NOMO-1 (cell line): ENCODE measurements at regions not wholly inside any gene's neighbourhood (a gene's known extent, or its start where the extent isn't known, plus 50 kb on each side); places are given as distances from the start of the nearest gene placed in this dataset.

Experiments
- DNase-seq, 2 experiments: peaks; one replicate each; lab custom pipeline; 2025; ENCODE audit not compliant: unreplicated experiment in 2 of 2; lab: John Stamatoyannopoulos, UW

DNA sequence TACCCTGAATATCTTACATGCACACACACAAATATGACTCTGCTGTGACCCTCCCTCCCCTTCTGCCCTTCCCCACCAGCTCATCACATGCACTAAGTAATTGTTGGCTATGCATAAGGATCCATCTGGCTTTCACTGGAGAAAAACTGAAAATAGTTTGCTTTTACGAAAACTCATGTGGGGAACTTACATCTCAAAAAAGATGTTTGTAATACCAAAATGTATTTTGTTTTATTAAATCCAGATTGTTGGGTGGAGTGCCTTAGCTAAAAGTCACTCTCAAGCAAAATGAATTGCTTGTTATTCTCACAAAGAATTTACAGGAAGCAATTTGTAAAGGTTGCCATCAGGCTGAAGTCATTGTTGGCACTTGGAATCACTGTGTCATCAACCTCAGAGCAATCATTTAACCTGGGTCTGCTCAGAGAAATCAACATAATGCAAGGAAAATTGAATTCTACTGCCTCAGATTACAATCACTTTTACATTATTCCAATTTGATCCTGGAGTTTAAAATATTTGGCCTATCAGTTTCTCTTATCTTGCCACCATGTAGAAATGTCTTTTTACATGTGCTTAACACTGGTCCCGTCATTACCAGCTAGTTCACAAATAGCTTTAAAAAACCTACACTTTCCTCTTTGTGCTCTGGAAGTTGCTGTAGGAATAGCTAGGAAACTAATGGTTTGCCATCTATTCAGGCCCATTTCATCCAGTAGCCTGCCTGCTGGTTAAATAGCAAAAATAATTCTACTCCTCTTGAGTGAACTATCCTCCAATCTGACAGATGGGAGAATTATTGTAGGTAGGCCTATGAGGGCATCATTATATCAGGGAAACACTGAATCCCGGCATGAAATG, 90.3 kb upstream of the TMEM17 start:
- no peak for DNase-seq

DNA sequence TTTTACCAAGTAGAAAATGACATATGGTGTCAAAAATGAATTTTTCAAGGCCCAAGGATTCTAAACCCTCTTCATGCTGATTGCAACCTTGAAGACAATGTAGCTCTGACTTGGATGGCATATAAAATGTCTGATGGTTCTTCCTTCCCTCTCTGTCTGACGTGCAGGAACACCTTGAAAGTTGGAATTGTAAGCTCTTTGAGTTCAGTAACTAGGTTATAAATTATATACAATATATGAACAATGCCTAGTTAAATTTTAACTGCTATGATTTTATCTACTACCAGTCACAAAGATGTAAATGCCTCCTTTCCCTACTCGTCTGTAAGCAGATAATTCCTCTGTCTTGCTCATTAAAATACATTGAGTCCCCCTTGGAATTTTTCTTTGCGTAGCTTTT, 89.5 kb upstream of the TMEM17 start:
- no peak for DNase-seq

DNA sequence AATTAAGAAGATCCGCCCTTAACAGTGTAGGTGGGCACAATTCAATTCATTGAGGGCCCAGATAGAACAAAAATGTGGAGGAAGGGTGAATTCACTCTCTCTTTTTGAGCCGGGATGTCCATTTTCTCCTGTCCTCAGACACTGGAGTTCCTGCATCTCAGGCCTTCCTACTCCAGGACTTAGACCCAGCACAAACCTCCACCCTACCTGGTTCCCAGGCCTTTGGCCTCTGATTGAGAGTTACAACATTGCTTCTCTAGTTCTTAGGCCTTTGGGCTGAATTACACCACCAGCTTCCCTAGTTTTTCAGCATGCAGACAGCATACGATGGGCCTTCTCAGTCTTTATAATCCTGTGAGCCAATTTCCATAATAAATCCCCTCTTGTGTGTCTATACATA, 87.8 kb upstream of the TMEM17 start:
- no peak for DNase-seq

DNA sequence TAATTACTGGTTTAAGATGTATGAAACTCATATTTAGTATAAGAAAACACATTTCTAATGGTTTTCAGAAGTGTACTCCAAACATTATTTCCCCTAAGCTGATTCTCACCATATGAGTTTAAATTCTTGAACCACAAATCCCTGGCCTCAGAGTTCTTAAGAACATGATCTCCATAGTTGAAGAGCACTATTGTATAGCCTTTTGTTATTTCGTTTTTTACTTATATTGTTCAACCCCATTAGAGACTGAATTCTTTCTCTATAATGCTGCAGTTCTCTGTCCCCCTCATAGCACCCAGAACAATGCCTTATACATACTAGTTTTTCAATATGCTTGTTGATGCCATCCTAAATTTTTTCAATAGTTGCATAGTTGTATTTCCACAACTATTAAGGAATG, 85.5 kb upstream of the TMEM17 start:
- no peak for DNase-seq

DNA sequence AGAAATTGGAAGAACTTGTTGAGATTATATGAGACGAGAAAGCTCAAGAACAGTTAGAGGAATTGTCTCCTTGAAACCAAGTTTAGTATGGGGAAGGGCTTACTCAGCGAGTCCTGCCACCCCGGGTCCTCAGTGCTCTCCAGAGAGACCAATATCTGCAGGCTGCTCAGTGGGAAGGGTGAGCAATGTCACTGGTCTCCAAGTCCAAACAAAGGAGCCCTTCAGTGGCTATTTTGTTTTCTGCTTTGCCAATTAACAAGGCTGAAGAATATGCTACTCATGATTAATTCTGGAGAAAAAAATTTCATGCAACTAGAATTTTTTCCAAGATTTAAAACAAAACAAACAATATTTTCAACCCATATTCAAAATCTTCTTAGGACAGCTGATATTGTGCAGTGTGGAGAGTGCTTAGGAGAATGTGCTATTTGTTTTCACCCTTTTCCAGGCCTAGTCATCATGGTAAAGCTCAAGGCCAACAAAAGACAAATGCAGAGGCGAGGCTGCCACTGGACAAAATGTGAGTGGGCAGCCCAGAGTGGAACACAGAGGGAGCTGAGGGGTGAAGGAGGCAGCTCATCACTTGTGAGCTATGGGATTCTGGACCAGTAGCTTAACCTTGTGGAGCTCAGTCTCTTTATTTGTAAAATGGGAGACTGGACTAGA, 83.8 kb upstream of the TMEM17 start:
- DNase-seq = no peak

DNA sequence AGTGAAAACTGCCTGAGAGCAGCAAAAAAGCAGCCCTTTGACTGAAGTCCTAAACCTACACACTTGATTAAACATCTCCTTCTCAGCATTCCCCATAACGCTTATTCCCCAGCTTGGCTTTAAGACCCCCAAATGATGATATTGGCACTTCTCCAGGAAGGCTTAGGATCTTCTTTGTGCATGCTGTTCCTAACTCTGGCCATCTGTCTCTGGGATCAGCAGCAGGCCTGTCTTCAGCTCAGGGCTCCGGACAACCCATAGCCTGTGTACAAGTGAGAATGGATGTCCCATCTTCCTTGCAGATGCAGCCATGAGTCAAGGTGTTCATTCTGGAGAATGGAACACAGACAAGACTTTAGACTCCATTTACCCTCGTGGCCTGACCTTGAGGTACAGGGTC, 81.6 kb upstream of the TMEM17 start:
- DNase-seq = no peak

DNA sequence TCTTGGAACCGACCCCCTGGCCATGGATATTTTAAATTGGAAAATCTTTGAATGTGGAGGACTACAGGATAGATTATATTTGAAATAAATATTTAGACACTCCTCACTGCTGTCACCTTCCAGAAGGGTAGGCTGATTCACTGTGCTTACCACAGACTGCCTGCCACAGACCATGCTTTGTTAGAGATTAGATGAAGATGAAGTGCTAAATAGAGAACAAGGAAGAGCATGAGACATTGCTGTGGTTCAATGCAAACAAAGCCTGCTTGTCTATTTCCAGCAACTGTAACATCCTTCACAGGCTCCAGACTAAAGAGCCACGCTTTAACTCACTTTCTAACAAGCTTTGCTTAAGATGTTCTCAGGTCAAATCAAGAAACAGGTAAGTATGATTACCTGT, 81.0 kb upstream of the TMEM17 start:
- no peak for DNase-seq

DNA sequence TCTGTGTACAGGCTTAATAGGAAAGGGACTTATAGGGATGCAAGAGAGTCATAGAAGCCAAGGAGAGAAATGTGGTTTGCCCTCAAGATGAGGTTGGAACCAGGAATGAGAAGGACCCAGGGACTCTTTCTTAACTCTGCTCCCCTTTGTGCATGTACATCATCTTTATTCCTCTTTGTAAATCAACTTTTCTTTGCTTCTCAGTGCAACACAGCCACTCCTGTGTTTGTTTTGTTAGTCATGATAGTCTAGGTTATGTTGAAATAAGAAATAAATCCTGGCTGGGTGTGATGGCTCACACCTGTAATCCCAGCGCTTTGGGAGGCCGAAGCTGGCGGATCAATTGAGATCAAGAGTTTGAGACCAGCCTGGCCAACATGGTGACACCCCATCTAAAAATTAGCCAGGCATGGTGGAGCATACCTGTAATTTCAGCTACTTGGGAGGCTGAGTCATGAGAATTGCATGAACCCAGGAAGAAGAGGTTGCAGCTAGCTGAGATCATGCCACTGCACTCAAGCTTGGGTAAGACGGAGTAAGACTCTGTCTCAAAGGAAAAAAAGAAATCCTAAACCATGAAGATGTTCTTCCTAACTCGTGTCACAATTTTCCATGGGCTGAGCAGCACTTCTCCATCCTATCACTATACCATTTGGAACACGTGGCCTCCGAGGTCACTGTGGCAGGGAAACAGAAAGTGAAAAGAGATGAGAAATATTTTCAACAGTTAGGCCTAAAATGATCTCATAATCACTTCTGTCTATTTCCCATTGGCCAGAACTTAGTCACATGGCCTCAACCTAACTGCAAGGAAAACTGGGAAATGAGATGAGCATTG, 73.0 kb upstream of the TMEM17 start:
- no peak for DNase-seq

DNA sequence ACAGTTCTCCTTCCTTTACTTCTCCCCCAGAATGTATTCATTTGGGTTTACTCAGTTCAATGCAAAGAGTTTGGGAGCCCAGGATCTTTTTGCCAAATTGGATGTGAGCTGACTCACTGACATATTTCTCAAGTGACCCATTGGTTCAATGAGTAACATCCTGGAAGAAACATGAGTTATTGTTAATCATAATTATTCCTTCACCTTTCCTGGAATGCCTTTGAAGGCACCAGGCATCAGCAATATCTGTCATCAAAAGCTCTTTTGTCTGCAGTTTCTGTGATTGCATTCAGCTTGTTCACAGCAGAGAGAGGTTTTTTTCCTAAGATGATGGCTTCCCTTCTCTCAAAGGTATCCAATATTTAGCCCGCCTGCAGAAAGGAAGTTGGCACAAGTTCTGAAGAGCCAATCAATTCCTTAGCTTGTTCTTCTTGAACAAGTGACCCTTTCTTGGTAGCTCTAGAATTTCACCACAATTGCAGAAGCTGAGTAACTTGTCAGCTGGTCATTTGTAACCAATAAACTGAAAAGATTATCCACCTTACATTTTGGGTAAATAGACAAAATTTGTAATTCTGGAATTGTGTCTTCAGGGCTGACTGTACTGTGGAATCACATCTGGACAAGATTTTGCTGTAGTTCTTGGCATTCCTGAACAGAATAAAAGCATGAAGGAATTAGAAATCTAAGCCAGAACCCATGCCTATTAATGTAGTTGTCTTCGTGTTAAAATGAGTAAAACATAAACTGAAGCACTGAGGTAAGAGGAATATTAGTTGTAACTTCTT, 72.2 kb upstream of the TMEM17 start:
- no peak for DNase-seq

DNA sequence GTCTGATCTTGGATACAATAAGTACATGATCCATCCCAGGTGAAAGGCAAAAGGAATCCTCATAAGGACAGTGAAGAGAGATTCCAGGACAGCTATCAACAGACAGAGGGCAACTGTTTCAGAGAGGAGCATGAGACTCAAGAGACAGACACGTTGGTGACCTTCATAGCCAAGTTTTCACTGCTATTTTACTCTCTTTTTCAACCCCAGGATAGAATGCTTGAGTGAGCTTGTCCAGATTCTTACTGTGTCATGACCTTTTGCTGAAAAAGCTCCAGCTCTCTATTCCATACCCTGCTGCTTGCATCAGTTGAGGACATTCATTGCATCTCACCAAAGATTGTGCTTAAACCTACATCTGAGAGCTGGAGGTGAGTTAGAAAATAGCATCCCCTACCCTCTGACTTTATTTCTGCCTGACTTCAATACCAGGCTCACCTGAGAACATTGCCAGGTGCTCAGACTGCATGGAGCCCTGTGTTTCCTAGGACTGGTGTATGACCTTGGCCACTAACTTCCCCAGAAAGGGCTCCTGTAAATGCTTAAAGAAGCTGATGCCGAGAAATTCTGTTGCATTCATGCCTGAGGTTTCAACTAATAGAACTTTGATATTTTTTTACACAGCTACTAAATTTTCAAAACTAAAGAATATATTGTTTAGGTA, 70.4 kb upstream of the TMEM17 start:
- DNase-seq = no peak

DNA sequence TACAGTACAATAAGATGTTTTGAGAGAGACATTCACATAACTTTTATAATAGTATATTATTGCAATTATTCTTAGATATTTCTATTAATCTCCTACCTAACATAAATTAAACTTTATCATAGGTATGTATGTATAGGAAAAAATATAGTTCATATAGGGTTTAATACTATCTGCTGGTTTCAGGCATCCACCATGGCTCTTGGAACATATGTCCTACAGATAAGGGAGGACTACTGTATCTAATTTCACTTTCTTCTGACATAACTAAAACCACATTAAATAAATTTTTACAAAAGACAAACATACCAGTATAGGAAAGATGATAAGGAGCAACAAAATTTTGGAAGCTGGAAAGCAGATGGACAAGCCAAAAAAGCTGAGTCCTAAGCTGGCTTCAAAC, 67.9 kb upstream of the TMEM17 start:
- no peak for DNase-seq

DNA sequence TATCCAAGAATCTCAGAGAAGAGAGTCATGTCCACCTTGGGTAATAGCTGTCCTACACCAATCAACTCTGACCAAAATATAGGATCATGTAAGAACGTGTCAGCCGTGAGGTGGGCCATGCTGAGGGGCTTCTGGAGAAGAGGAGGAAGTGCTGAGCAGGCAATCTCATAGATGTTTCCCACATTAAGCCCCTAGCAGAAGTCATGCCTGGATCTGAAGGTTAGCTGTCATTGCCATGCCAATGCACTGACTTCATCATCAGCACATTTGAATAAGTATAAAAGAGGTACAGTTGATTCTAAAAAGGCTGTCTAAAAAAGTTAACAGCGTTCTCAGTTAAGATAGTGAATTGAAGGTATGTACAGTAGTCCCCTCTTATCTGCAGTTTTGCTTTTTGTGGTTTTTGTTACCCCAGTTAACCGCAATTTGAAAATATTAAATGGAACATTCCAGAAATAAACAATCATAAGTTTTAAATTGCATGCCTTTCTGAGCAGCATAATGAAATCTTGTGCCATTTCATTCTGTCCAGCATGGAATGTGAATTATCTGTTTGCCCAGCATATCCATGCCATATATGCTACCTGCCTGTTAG, 67.2 kb upstream of the TMEM17 start:
- DNase-seq = no peak

DNA sequence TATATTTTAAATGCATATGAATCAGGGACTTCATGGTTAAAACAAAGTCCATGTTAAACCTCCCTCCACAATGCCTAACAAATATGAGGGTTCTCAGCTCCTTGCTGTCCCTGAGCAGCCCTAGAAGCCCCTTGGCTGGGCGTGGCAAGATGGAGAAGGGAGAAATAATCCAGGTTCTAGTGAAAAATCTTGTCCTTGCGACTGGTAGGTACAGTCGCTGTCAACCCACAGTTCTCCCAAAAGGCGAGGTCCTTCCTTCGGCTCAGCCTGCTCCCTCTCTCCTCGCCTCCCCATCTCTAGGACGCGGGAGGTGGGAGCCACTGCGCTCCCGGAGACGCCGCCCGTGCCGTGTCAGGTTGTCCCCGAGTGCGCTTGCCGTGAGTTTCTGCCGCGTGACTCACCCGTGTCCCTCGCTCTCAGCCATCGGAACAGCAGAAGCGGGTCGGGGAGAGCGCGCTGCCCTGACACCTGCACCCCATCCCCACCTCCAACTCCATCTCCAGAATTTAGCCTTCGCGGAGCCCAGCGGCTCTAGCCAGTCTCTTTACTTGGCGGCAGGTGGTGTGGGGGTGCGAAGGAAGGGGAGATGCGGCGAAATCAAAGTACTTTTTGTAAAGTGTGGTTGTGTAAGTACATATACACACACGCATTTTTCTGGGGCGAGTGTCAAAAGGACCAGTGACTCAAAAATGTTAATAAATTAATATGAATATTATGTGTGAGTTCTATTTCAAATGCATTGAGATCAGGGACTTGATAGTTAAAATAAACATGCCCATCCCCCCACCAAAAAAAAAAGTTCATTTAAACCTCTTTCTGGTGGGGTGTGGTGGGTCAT, 65.1 kb upstream of the TMEM17 start:
- no peak for DNase-seq

DNA sequence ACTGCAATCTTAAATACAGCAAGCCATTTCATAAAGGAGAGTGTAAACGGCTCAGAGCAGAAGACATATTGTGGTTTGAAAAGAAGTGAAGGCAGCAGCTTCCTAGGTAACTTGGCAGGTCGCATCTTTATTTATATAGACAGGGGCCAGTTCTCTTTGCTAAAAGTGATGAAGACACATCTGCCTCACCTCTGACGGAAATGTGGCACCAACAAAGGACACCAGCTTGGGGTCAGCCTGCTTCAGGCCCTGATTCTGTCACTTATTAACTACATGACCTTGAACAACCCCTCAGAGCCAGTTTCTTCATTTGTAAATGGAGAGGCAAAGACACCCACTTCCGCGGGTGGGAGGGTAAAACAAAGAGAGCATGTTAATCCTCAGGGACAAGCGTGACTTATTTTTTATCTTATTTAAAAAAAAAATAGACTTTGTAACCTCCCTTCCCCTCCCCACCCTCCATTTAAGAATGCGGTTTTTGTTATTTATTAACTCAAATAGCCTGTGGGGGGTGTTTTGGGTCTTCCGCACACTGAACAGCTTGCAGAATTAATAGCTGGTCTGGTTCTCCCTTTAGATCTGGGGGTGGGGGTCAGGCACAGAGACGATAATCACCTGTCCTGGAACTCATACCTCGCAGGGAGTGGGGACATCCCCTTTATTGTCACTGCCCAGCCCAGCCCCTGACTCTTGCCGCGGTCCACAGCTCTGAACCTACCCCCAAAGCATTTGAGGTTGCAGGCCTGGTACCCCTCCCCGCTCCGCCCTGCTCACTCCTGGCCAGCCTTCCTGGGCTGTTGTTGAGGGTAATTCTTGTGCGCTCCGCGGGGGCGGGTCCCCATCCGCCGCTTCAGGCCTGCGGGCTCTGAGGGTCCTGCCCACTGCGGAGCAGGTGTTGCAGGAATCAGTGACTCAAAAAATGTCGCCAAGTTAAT, 64.2 kb upstream of the TMEM17 start:
- no peak for DNase-seq

DNA sequence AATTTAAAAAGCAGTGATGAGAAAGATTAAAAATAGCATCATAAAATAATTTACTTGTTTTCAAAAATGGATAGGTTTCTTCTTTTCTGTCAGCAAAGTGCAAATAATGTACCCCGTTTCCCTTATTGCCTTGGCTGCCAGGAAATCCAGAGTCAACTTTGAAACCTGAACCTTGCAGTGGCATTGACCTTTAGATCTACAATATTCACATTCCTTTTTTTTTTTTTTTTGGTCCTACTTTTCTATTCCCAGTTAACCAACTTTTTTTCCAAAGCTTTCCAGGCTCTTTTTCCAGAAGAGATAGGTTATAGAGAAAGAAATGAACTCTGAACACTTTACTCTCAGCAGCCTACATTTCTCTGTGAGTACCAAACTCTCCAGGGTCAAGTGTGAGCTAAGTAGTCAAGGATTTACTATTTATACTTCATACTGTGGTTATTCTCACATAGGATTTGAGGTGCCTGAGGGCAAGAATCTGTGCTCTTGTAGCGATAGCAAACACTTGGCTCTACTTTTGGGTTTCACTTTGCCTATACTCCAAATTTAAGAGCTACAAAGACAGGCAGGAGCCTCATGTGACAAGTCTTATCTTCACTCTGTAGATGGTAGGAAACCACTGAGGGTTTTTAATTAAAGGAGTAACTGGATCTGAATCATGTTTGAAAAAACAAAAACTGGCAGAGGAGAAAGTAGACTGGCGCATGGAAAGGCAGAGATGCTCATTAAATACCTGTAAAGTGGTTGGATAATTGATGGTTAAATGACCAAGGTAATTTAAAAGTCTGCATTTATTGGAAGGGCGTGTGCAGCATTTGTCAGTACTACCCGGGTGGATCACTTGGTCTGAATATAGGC, 63.2 kb upstream of the TMEM17 start:
- no peak for DNase-seq

DNA sequence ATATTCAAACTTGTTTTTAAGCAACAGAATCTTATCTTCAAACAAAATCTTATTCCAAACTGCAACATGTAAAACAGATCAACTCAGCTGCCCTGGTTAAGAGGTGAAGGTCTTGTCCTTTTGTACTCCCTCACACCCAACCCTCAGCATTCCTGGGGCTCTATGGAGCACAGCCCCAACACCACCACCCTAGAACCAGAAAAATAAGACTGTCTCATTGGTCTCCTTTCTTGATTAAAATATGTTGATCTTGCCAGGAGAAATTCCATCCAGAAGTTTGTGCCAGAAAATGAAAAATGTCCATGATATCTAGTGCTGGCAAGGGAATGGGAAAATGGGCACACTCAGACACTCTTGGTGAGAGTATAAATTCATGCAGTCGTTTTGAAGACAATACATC, 62.1 kb upstream of the TMEM17 start:
- DNase-seq = no peak

DNA sequence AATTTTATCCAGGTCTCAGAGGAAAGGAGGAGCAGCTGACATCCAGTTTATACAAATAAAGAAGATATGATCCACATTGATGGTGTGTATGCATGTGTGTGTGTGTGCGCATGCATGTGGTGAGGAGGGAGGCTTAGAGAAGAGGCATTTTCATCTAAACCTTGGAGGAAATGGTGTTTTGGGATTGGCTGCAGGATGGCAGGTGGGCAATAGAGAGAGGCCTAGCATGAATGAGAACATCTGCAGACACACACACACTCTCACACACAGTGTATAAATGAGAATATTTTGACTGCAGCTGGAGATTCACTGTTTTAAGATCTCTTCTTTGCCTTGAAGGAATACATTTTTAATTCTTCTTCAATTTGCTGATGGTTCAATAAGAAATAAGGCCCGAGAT, 61.7 kb upstream of the TMEM17 start:
- no peak for DNase-seq
